Activated CD4-positive, alpha-beta T cell treated with anti-CD3 and anti-CD28 coated beads, Interleukin-2, amount 50 U/mL, for 48 hours (primary cell): ENCODE measurements at regions not wholly inside any gene's neighbourhood (a gene's known extent, or its start where the extent isn't known, plus 50 kb on each side); places are given as distances from the start of the nearest gene placed in this dataset.

Experiments
- DNase-seq, 2 experiments: peaks; one replicate each; pipeline ENCODE4 v3.0.0-alpha.2; 2020

- DNase-seq, result no peak
Measured at GRCh38 chr15:70361106-70361505, 263.4 kb upstream of the TLE3 start.

- DNase-seq, result no peak
Measured at GRCh38 chr15:70358871-70359647, 261.3 kb upstream of the TLE3 start.

GRCh38 chr15:70358011-70358819 lies 260.5 kb upstream of the TLE3 start:
- no peak for DNase-seq

GRCh38 chr15:70357453-70357852 lies 259.7 kb upstream of the TLE3 start:
- no peak for DNase-seq

GRCh38 chr15:70356919-70357318 lies 259.2 kb upstream of the TLE3 start:
- no peak for DNase-seq

- DNase-seq, result no peak
Measured at GRCh38 chr15:70356062-70356860, 258.5 kb upstream of the TLE3 start.

- no peak for DNase-seq
Measured at GRCh38 chr15:70355275-70355795, 257.6 kb upstream of the TLE3 start.

GRCh38 chr15:70354346-70354905 lies 256.7 kb upstream of the TLE3 start:
- no peak for DNase-seq

- DNase-seq, result no peak
Measured at GRCh38 chr15:70353606-70354345, 256.1 kb upstream of the TLE3 start.

GRCh38 chr15:70351941-70352774 lies 254.4 kb upstream of the TLE3 start:
- no peak for DNase-seq

- no peak for DNase-seq
Measured at GRCh38 chr15:70351391-70351790, 253.7 kb upstream of the TLE3 start.

GRCh38 chr15:70348581-70349344 lies 251.0 kb upstream of the TLE3 start:
- DNase-seq, result no peak

GRCh38 chr15:70348226-70348543 lies 250.5 kb upstream of the TLE3 start:
- no peak for DNase-seq

GRCh38 chr15:70347321-70348225 lies 249.9 kb upstream of the TLE3 start:
- no peak for DNase-seq

GRCh38 chr15:70345251-70346019 lies 247.7 kb upstream of the TLE3 start:
- no peak for DNase-seq

- DNase-seq, result no peak
Measured at GRCh38 chr15:70344666-70345065, 246.9 kb upstream of the TLE3 start.

GRCh38 chr15:70343961-70344621 lies 246.4 kb upstream of the TLE3 start:
- no peak for DNase-seq
